IMR-90 (cell line): ENCODE measurements at regions not wholly inside any gene's neighbourhood (a gene's known extent, or its start where the extent isn't known, plus 50 kb on each side); places are given as distances from the start of the nearest gene placed in this dataset.

ENCODE experiments used
- ATAC-seq: fragments of 200-7000 bp; cut with Tn5 transposase; 2 replicates; pipeline ENCODE4 v1.9.1; 2020; ENCODE audit warnings: low read depth, mild to moderate bottlenecking, moderate library complexity
- BruUV-seq: library from RNA; stranded (reverse); fragments of 400-500 nt; replicated peaks from 2 replicates; lab custom pipeline; 2021; lab: Mats Ljungman, UMichigan
- CTCF ChIA-PET: fragments of 300-600 bp; formaldehyde crosslinking; extraction: SDS; loops from one replicate; lab custom pipeline; 2021; ENCODE audit warnings: antibody characterized with exemption; lab: Yijun Ruan, JAX
- POLR2A ChIA-PET: fragments of 300-600 bp; sonication (Branson Sonifier 250); formaldehyde crosslinking; loops from one replicate; lab custom pipeline; 2022; ENCODE audit warnings: antibody characterized with exemption; ENCODE audit not compliant: unreplicated experiment; lab: Charles Lee
- DNase-seq: peaks from one replicate; pipeline ENCODE4 v3.0.0; 2013
- H2AFZ ChIP-seq: replicated peaks from 2 replicates; pipeline ENCODE3; 2013; ENCODE audit warnings: low read length, mild to moderate bottlenecking; ENCODE audit not compliant: poor library complexity
- H2AK5ac ChIP-seq: 2 replicates; pipeline ENCODE4 v1.6.1; 2013; ENCODE audit warnings: low read depth, low read length, inconsistent platforms
- H2AK9ac ChIP-seq: replicated peaks from 2 replicates; pipeline ENCODE3; 2013; ENCODE audit warnings: mild to moderate bottlenecking, low read depth, low read length, moderate library complexity; ENCODE audit not compliant: poor library complexity
- H2BK120ac ChIP-seq: 2 replicates; pipeline ENCODE4 v1.6.1; 2013; ENCODE audit warnings: low read depth, low read length, inconsistent platforms
- H2BK15ac ChIP-seq: 3 replicates; pipeline ENCODE4 v1.6.1; 2013; ENCODE audit warnings: low read depth, low read length, inconsistent platforms
- H2BK20ac ChIP-seq: 2 replicates; pipeline ENCODE4 v1.6.1; 2013; ENCODE audit warnings: low read depth, mild to moderate bottlenecking, inconsistent platforms, low read length, moderate library complexity
- H2BK5ac ChIP-seq: 2 replicates; pipeline ENCODE4 v1.6.1; 2013; ENCODE audit warnings: mild to moderate bottlenecking, low read depth, low read length, inconsistent platforms; ENCODE audit not compliant: poor library complexity, severe bottlenecking
- H3K14ac ChIP-seq: replicated peaks from 2 replicates; pipeline ENCODE4 v1.6.1; 2013; ENCODE audit warnings: low read depth, low read length, inconsistent platforms
- H3K18ac ChIP-seq: 2 replicates; pipeline ENCODE4 v1.6.1; 2013; ENCODE audit warnings: low read depth, low read length, control low read depth
- H3K23ac ChIP-seq: 2 replicates; pipeline ENCODE4 v1.6.1; 2013; ENCODE audit warnings: low read depth, low read length, inconsistent platforms
- H3K27ac ChIP-seq: 2 replicates; pipeline ENCODE4 v1.5.1; 2013; ENCODE audit warnings: mild to moderate bottlenecking, control low read depth, low read length; ENCODE audit not compliant: insufficient read depth
- H3K27me3 ChIP-seq: 2 replicates; pipeline ENCODE4 v1.6.1; 2013; ENCODE audit warnings: low read length; ENCODE audit not compliant: control insufficient read depth, insufficient read depth
- H3K36me3 ChIP-seq: 2 replicates; pipeline ENCODE4 v1.6.1; 2013; ENCODE audit warnings: low read length, mixed read lengths; ENCODE audit not compliant: control insufficient read depth, insufficient read depth
- H3K4ac ChIP-seq: 2 replicates; pipeline ENCODE4 v1.6.1; 2013; ENCODE audit warnings: low read depth, low read length, inconsistent platforms
- H3K4me1 ChIP-seq: 2 replicates; pipeline ENCODE4 v1.6.1; 2013; ENCODE audit warnings: low read length, mixed read lengths; ENCODE audit not compliant: control insufficient read depth, insufficient read depth
- H3K4me2 ChIP-seq: 2 replicates; pipeline ENCODE4 v1.6.1; 2013; ENCODE audit warnings: low read depth, mild to moderate bottlenecking, control low read depth, low read length, moderate library complexity
- H3K4me3 ChIP-seq: 2 replicates; pipeline ENCODE4 v1.5.1; 2013; ENCODE audit warnings: low read depth, mild to moderate bottlenecking, control low read depth, low read length, moderate library complexity; ENCODE audit not compliant: insufficient read depth
- H3K56ac ChIP-seq: 2 replicates; pipeline ENCODE4 v1.6.1; 2013; ENCODE audit warnings: low read length, inconsistent platforms; ENCODE audit not compliant: insufficient read depth; ENCODE audit errors: extremely low read depth
- H3K79me1 ChIP-seq, 2 experiments: 2 replicates each; pipeline ENCODE4 v1.6.1; 2013; ENCODE audit warnings: low read length in 2 of 2, inconsistent platforms in 1 of 2, low read depth in 1 of 2
- H3K9ac ChIP-seq: 2 replicates; pipeline ENCODE4 v1.6.1; 2013; ENCODE audit warnings: low read depth, low read length, control low read depth
- H3K9me1 ChIP-seq: 2 replicates; pipeline ENCODE4 v1.6.1; 2013; ENCODE audit warnings: low read length, inconsistent platforms; ENCODE audit not compliant: insufficient read depth
- H3K9me3 ChIP-seq: 2 replicates; pipeline ENCODE4 v1.6.1; 2013; ENCODE audit warnings: low read length; ENCODE audit not compliant: control insufficient read depth, insufficient read depth
- H4K20me1 ChIP-seq: 2 replicates; pipeline ENCODE4 v1.6.1; 2013; ENCODE audit warnings: low read length, inconsistent platforms; ENCODE audit not compliant: insufficient read depth
- H4K5ac ChIP-seq: 2 replicates; pipeline ENCODE4 v1.6.1; 2013; ENCODE audit warnings: mild to moderate bottlenecking, low read depth, low read length, control low read depth
- H4K8ac ChIP-seq, 2 experiments: 2 replicates each; pipeline ENCODE4 v1.6.1; 2013; ENCODE audit warnings: low read depth in 2 of 2, low read length in 2 of 2, control low read depth in 1 of 2, inconsistent platforms in 1 of 2
- H4K91ac ChIP-seq: 2 replicates; pipeline ENCODE4 v1.6.1; 2013; ENCODE audit warnings: low read depth, low read length, inconsistent platforms; ENCODE audit not compliant: insufficient read depth
- BHLHE40 ChIP-seq: fragments of 150-350 bp; IDR thresholded peaks from 2 replicates; pipeline ENCODE4 v1.6.1; 2016; ENCODE audit warnings: mild to moderate bottlenecking, low read depth, low read length
- NFE2L2 ChIP-seq: fragments of 150-350 bp; IDR thresholded peaks from 2 replicates; pipeline ENCODE4 v1.6.1; 2016; ENCODE audit warnings: low read depth, mild to moderate bottlenecking, low read length
- RFX5 ChIP-seq: IDR thresholded peaks from 2 replicates; pipeline ENCODE4 v1.8.0; 2012; ENCODE audit warnings: low read depth, mild to moderate bottlenecking, low read length, moderate library complexity
- WGBS, 2 experiments: methylation state at CpG; one replicate each; pipeline versions ENCODE4 v1.1.5 to v1.1.7; 2013; ENCODE audit warnings: missing lambda C conversion rate in 2 of 2; ENCODE audit not compliant: insufficient read length in 1 of 2; ENCODE audit errors: extremely low coverage in 2 of 2; 5-methylcytosine and 5-hydroxymethylcytosine counted together
- dilution Hi-C: fragments of 300-500 bp; cut with HindIII; formaldehyde crosslinking; loops from one replicate; pipeline ENCODE4 v1.14.3; 2018; ENCODE audit warnings: low sequenced_read_pairs; ENCODE audit not compliant: unreplicated experiment
- in situ Hi-C: fragments of 300-500 bp; cut with MboI; formaldehyde crosslinking; loops from 3 replicates; pipeline ENCODE4 v1.14.3; 2019; ENCODE audit warnings: low sequenced_read_pairs, inconsistent platforms, mixed read lengths
- intact Hi-C: fragments of 100-400 bp; cut with micrococcal nuclease; formaldehyde crosslinking; loops from 2 replicates; pipeline ENCODE4 v1.10.0; 2022

GRCh38 chr4:81690871-81691270 lies 219.2 kb upstream of the RASGEF1B start:
- ATAC-seq (no peak), DNase-seq (no peak)
- no TSS peak for BruUV-seq
- ChIA-PET CTCF (no interaction called here), POLR2A (no interaction called here)
- Histone ChIP-seq H3K9me1 (no peaks in the 10 kb centered on the region), H3K4me2 (no peak overlapping the region), H3K4me3 (no peak overlapping the region), H2BK20ac (no peak overlapping the region), H2AK9ac (no peak overlapping the region), H3K27me3 (no peaks in the 10 kb centered on the region), H3K4me1 (no peaks in the 10 kb centered on the region), H3K18ac (no peak overlapping the region), H4K91ac (no peak overlapping the region), H3K36me3 (no peaks in the 10 kb centered on the region), H3K4ac (no peak overlapping the region), H4K20me1 (no peaks in the 10 kb centered on the region), H3K9me3 (no peaks in the 10 kb centered on the region), H3K9ac (no peak overlapping the region), H4K5ac (no peak overlapping the region), H3K14ac (no peak overlapping the region), H2BK15ac (no peak overlapping the region), H3K56ac (no peak overlapping the region), H3K27ac (no peak overlapping the region), H2BK120ac (no peak overlapping the region), H2BK5ac (no peak overlapping the region), H2AFZ (no peak overlapping the region), H3K23ac (no peak overlapping the region), H2AK5ac (no peak overlapping the region), H4K8ac (no peak overlapping the region), H3K79me1 (no peaks in the 10 kb centered on the region)
- in situ Hi-C loops (no loop called here), intact Hi-C loops (no loop called here), dilution Hi-C loops (no loop called here)
- WGBS, 2 experiments: 100% methylated on average over 1 of the region's 2 CpGs; no CpG with 5 or more reads in 1 of the 2 experiments
- TF ChIP-seq RFX5 (no peak), BHLHE40 (no peak), NFE2L2 (no peak)
